Activated naive CD8-positive, alpha-beta T cell treated with anti-CD3 and anti-CD28 coated beads, Interleukin-2, amount 10 ng/mL, durations not matched to agents 7 days and 5 days (primary cell): ENCODE measurements at regions not wholly inside any gene's neighbourhood (a gene's known extent, or its start where the extent isn't known, plus 50 kb on each side); places are given as distances from the start of the nearest gene placed in this dataset.
"Not testable (repeated sequence)": the region's sequence is repeated elsewhere in the genome, so short reads cannot be mapped to it uniquely, and the experiment has no call there.

Experiments used
- ATAC-seq: fragments of 150-1000 bp; cut with Tn5 transposase; one replicate; pipeline ENCODE4 v1.10.0; 2021; ENCODE audit warnings: low read depth, moderate library complexity
- POLR2A ChIA-PET: fragments of 350-600 bp; sonication (Branson Sonifier 250); formaldehyde crosslinking; loops from one replicate; lab custom pipeline; 2021; ENCODE audit warnings: antibody characterized with exemption; lab: Charles Lee
- DNase-seq: peaks from one replicate; pipeline ENCODE4 v3.0.0; 2021
- H3K27ac Mint-ChIP-seq: one replicate; pipeline ENCODE4 v1.8.0; 2022; ENCODE audit warnings: mild to moderate bottlenecking, mixed read lengths
- H3K27me3 Mint-ChIP-seq: one replicate; pipeline ENCODE4 v1.8.0; 2022; ENCODE audit warnings: mild to moderate bottlenecking, moderate library complexity, mixed read lengths
- H3K36me3 Mint-ChIP-seq: one replicate; pipeline ENCODE4 v1.8.0; 2021; ENCODE audit warnings: mild to moderate bottlenecking, mixed read lengths
- H3K4me1 Mint-ChIP-seq: one replicate; pipeline ENCODE4 v1.8.0; 2021; ENCODE audit warnings: mixed read lengths
- H3K4me3 Mint-ChIP-seq: one replicate; pipeline ENCODE4 v1.8.0; 2022; ENCODE audit warnings: mild to moderate bottlenecking, moderate library complexity, mixed read lengths
- H3K9me3 Mint-ChIP-seq: one replicate; pipeline ENCODE4 v1.8.0; 2021; ENCODE audit warnings: mixed read lengths

- POLR2A ChIA-PET, DNase-seq, H3K4me1 Mint-ChIP-seq, H3K27me3 Mint-ChIP-seq, H3K36me3 Mint-ChIP-seq, ATAC-seq, H3K4me3 Mint-ChIP-seq, H3K27ac Mint-ChIP-seq: not testable (repeated sequence)
- peaks cover 45% of the 10 kb centered on the region for H3K9me3 Mint-ChIP-seq
These were observed 5278.7 kb upstream of the TPTE start for GRCh38 chr21:5242732-5243131.

GRCh38 chr21:5243257-5243656, 5278.1 kb upstream of the TPTE start:
- H3K27ac Mint-ChIP-seq, ATAC-seq, H3K4me1 Mint-ChIP-seq, H3K27me3 Mint-ChIP-seq, H3K36me3 Mint-ChIP-seq, DNase-seq, POLR2A ChIA-PET, H3K4me3 Mint-ChIP-seq: not testable (repeated sequence)
- H3K9me3 Mint-ChIP-seq: peaks cover 46% of the 10 kb centered on the region

- H3K27me3 Mint-ChIP-seq, H3K36me3 Mint-ChIP-seq, ATAC-seq, H3K4me1 Mint-ChIP-seq, H3K4me3 Mint-ChIP-seq, POLR2A ChIA-PET, DNase-seq, H3K27ac Mint-ChIP-seq: not testable (repeated sequence)
- H3K9me3 Mint-ChIP-seq: peaks cover 45% of the 10 kb centered on the region
These were observed 5277.5 kb upstream of the TPTE start for GRCh38 chr21:5243715-5244375.

DNA sequence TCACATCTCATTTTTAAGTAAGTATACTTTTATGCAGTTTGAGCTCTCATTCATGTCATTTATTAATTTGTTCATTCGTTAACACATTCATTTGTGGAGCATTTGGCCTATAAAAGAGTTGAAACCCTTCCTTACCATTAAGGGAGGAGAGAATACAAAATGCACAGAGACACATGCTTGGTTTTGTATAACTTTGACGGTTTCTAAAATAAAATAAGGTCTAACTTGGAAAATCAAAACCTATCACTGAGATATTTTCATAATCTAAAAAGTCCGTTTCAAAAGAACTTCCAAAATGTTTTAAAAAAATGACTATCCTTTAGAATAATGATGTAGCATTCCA, 5277.0 kb upstream of the TPTE start:
- POLR2A ChIA-PET, H3K27me3 Mint-ChIP-seq, H3K27ac Mint-ChIP-seq, ATAC-seq, H3K4me1 Mint-ChIP-seq, H3K4me3 Mint-ChIP-seq, H3K36me3 Mint-ChIP-seq, DNase-seq: not testable (repeated sequence)
- H3K9me3 Mint-ChIP-seq: peaks cover 44% of the 10 kb centered on the region

GRCh38 chr21:5244954-5245353, 5276.4 kb upstream of the TPTE start:
- H3K27me3 Mint-ChIP-seq, H3K4me3 Mint-ChIP-seq, POLR2A ChIA-PET, H3K27ac Mint-ChIP-seq, ATAC-seq, H3K4me1 Mint-ChIP-seq, H3K36me3 Mint-ChIP-seq, DNase-seq: not testable (repeated sequence)
- H3K9me3 Mint-ChIP-seq: peaks cover 41% of the 10 kb centered on the region

GRCh38 chr21:5246416-5246815, 5275.0 kb upstream of the TPTE start:
- ATAC-seq, H3K4me3 Mint-ChIP-seq, H3K27ac Mint-ChIP-seq, POLR2A ChIA-PET, H3K27me3 Mint-ChIP-seq, H3K36me3 Mint-ChIP-seq, DNase-seq, H3K4me1 Mint-ChIP-seq: not testable (repeated sequence)
- H3K9me3 Mint-ChIP-seq: peaks cover 45% of the 10 kb centered on the region

- H3K4me3 Mint-ChIP-seq, H3K27me3 Mint-ChIP-seq, POLR2A ChIA-PET, H3K4me1 Mint-ChIP-seq, H3K36me3 Mint-ChIP-seq, ATAC-seq, H3K27ac Mint-ChIP-seq, DNase-seq: not testable (repeated sequence)
- peaks cover 45% of the 10 kb centered on the region for H3K9me3 Mint-ChIP-seq
These were observed 5274.0 kb upstream of the TPTE start for GRCh38 chr21:5247399-5247798.

DNA sequence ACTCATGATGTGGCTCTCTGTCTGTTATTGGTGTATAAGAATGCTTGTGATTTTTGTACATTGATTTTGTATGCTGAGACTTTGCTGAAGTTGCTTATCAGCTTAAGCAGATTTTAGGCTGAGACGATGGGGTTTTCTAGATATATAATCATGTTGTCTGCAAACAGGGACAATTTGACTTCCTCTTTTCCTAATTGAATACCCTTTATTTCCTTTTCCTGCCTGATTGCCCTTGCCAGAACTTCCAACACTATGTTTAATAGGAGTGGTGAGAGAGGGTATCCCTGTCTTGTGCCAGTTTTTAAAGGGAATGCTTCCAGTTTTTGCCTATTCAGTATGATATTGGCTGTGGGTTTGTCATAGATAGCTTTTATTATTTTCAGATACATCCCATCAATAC, 5271.3 kb upstream of the TPTE start:
- H3K27ac Mint-ChIP-seq, DNase-seq, ATAC-seq, H3K4me3 Mint-ChIP-seq, H3K27me3 Mint-ChIP-seq, H3K4me1 Mint-ChIP-seq, H3K36me3 Mint-ChIP-seq, POLR2A ChIA-PET: not testable (repeated sequence)
- peaks cover 32% of the 10 kb centered on the region for H3K9me3 Mint-ChIP-seq

- peaks cover 29% of the 10 kb centered on the region for H3K9me3 Mint-ChIP-seq
- DNase-seq, H3K4me3 Mint-ChIP-seq, H3K36me3 Mint-ChIP-seq, ATAC-seq, POLR2A ChIA-PET, H3K27me3 Mint-ChIP-seq, H3K4me1 Mint-ChIP-seq, H3K27ac Mint-ChIP-seq: not testable (repeated sequence)
These were observed 5270.2 kb upstream of the TPTE start for GRCh38 chr21:5251162-5251561.

DNA sequence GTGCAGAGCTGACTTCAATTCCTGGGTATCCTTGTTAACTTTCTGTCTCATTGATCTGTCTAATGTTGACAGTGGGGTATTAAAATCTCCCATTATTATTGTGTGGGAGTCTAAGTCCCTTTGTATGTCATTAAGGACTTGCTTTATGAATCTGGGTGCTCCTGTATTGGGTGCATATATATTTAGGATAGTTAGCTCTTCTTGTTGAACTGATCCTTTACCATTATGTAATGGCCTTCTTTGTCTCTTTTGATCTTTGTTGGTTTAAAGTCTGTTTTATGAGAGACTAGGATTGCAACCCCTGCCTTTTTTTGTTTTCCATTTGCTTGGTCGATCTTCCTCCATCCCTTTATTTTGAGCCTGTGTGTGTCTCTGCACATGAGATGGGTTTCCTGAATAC, 5269.5 kb upstream of the TPTE start:
- H3K27me3 Mint-ChIP-seq, H3K4me3 Mint-ChIP-seq, H3K36me3 Mint-ChIP-seq, H3K27ac Mint-ChIP-seq, H3K4me1 Mint-ChIP-seq, POLR2A ChIA-PET, DNase-seq, ATAC-seq: not testable (repeated sequence)
- peaks cover 23% of the 10 kb centered on the region for H3K9me3 Mint-ChIP-seq
